Renal cortex interstitium (tissue), 11 donors: ENCODE measurements at regions not wholly inside any gene's neighbourhood (a gene's known extent, or its start where the extent isn't known, plus 50 kb on each side); places are given as distances from the start of the nearest gene placed in this dataset.

Source experiments
- DNase-seq, 11 donors: peaks; one replicate each; pipeline ENCODE4 v3.0.0-alpha.2; 2013; ENCODE audit warnings: low read depth in 9 of 11, low spot score in 4 of 11; ENCODE audit errors: extremely low read depth in 1 of 11

DNA sequence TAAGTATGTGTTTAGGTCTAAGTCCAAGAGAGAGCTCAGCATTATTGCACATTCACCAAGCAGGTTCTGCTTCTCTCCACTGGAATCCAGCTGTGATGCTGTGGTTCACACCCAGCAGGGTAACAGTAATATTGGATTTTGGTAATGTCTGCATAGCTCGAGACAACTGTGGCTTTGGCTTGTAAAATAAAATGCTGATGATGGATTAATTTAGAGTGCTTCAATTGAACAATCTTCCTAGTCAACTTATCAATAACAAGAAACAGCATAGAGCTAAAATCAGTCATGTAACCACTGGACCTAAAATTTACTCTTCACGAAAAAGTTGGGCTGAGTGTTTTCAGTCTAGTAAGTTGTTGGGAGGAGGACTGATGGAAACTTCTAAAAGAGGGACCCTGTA is 709.2 kb downstream of the TYW1 start:
- no peak for DNase-seq

- DNase-seq: no peak
Observed at GRCh38 chr7:67711706-67712105, 715.1 kb downstream of the TYW1 start.

DNA sequence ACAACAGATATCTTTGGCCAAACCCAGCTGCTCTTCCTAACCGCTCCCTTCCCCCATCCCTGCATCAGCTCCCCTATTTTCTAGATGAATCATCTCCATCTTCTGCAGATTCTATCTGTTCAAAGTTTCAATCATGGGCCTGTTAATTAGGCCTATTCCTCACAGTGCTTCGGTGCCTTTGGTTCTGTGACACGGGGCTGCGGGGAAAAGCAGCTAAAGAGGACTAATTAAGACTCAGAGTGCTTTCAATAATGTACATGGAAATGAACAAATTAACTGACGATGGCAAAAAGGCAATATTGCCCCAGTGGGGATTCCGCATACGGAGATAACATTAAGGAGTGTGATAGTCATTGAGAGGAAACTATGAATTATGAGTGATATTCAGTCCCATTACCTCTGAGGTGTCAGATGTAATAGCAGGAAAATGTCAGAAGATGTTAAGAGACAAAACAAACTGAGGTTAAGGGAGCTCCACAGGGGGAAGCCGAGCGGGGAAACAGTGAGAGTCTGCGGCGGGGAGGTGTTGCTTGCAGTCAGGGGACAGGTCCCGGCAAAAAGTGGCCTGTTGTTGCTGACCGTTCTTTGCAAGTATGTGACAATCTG is 716.9 kb downstream of the TYW1 start:
- no peak for DNase-seq

DNA sequence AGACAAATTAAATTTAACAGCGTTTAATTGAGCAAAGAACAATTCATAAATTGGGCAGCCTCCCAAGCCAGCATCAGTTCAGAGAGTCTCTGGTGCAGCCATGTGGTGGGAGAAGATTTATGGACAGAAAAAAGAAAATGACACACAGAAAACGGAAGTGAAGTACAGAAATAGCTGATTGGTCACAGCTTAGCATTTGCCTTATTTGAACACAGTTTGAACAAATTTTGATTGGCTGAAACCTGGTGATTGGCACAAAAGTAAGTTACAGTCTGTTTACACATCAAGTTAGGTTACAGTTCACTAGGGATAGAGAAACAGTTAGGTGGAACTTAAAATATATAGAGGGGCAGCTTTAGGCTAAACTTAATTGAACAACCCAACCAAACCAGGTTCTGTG is 720.1 kb downstream of the TYW1 start:
- no peak for DNase-seq

- no peak for DNase-seq
Observed at GRCh38 chr7:67723591-67723990, 727.0 kb downstream of the TYW1 start.

GRCh38 chr7:67724435-67724834 is 727.8 kb downstream of the TYW1 start:
- DNase-seq: peak in 1 of 11 donors; percentile 9

DNA sequence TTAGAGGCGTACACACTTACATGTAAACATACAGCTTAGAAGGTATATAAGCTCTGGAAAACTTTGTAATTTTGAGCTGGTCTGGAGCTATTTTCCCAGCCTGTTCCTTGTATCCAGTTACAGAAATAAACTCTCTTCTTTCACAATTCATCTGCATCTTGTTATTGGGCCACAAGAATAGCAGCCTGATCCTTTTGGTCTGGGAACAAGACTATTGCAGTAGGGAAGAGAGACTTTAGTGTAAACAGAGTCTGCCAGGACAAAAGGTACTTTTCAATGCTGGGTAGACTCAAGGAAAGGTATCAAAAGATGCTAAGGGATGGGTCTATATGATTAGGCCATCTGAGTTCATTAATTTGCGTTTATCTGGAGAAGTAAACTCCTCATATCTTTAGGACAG is 728.3 kb downstream of the TYW1 start:
- no peak for DNase-seq

GRCh38 chr7:67725423-67725822 is 728.8 kb downstream of the TYW1 start:
- DNase-seq: no peak

DNA sequence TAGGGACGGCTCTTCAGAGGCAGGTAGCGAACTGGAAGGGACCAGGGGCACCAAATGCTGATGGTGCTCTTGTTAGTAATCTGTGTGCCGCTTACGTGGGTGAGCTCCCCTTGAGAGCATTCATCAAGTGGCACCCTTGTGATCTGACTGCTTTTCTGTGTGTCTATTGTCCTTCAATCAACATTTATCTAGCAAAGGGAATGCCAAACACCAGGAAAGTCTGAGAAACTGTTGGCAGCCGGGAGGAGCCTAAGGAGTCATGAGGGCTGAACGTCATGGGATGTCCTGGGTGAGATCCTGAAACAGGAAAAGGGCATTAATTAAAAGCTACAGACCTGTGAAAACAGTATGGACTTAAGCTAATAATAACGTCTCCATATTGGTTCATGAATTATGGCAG is 733.1 kb downstream of the TYW1 start:
- no peak for DNase-seq

- no peak for DNase-seq
Observed at GRCh38 chr7:67731704-67732103, 735.1 kb downstream of the TYW1 start.

DNA sequence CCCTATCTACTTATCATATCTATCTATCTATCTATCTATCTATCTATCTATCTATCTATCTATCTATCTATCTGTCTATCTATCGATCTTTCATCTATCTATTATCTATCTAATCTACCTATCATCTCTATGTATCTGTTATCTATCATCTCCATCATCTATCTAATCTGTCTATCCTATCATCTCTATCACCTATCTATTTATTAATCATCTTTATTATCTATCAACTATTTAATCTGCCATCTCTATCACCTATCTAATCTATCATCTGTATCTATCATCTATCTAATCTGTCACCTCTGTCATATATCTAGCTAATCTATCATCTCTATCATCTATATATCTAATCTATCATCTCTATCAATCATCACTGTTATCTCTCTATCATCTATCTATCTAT is 736.3 kb downstream of the TYW1 start:
- no peak for DNase-seq

DNA sequence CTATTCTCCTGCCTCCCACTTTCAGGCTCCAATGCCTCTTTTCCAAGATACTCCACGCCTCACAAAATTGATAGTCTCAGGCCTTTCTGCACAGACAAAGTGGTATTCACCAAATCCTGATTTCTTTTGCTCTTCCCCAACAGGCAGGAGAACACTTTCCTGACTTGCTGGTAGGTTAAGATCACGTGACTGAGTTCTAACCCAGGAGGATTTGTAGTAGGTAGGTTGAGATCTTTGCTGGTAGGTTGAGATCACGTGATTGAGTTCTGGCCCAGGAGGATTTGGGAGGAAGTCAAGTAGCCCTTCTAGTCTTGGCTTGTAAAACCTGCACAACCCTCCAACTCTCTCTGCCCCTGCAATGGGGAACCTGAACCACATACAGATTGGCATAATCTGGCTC is 741.5 kb downstream of the TYW1 start:
- DNase-seq: no peak

DNA sequence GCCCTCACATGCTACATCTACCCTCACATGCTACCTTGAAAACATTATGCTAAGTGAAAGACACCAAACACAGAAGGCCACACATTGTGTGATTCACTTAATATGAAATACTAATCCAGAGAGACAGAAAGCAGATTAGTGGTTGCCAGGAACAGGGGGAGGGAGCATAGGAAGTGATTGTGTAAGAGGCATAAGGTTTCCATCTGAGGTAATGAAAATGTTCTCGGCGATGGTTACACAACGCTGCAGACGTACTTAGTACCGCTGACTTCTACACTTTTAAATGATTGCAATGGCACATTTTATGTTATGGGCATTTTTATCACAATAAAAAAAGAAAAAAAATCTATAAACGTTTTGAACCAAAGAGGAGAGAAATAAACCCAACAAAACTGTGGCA is 742.3 kb downstream of the TYW1 start:
- peak in 2 of 11 donors; percentile 23 to 57 for DNase-seq

GRCh38 chr7:67743501-67743900 is 746.9 kb downstream of the TYW1 start:
- no peak for DNase-seq

DNA sequence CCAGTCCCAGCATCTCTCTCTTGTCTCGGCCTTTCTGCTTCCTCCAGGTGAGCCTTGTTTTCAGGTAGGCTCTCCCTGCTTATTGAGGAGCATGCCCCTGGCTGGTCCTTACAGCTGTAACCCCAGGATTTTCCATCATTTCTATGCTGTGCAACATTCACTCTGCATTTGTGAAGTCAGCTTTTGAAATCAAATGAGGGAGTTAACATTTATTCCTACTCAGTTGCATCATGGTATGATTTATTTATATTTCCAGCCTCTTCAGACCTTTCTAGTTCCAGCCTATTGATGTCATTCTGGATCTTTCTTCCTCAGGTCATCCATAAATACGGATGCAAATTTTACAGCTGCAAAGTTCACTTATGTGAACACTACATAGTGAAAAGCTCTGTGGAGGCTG is 755.6 kb downstream of the TYW1 start:
- no peak for DNase-seq

DNA sequence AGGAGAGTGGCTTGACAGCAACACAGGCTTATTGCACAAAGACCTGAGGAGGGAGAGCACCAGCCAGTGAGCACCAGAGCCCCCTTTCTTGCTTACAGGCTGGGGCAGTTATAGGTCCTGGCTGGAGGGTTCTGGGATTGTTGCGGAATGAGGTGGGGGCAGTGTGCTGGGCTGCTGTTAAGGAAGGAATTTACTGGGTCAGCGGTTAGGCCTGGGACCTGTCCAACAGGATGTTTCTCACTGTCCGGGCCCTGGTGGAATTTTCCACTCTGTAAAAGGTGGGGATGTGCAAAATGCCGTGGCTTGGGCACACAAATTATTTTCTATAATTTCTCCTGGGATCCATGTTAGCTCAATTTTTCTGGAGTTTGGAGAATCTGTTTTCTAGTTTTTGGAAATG is 757.3 kb downstream of the TYW1 start:
- no peak for DNase-seq

GRCh38 chr7:67754651-67755050 is 758.0 kb downstream of the TYW1 start:
- DNase-seq: no peak

DNA sequence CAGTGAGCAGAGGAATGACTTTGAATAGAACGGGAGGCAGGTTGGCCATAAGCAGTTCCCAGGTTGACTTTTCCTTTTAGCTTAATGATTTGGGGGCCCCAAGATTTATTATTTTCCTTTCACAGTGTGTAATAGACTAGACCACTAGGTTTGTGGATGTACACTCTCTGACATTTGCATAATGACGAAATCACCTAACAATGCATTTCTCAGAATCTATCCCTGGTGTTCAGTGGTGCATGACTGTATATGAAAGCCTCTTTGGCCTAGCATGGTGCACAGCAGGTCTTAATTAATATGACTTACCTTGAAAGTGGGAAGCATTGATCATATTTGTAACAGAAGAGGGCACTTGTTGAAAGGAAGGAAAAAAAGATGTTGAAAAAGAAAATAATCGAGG is 761.9 kb downstream of the TYW1 start:
- no peak for DNase-seq

- DNase-seq: no peak
Observed at GRCh38 chr7:67760971-67761370, 764.3 kb downstream of the TYW1 start.

DNA sequence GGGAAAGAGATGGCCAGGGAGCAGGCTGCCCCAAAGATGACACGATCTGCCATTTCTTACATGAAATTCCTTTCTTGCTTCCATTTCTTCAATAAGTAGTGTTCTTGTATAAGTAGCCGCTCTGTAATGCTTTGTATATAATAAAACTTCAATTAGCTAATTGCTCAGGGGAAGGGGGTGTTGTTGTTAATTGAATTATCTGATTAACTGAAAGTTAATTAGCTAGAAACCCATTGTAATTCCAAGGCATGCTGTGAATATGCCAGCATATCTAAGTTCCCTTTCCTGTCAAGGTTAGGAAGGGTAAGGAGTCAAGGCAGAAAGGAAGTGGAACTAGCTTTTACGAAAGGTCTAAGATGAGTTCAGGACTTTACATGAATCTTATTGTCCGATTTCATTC is 765.9 kb downstream of the TYW1 start:
- DNase-seq: no peak

GRCh38 chr7:67764289-67764688 is 767.7 kb downstream of the TYW1 start:
- DNase-seq: no peak
